ENCODE measurements at regions not wholly inside any gene's neighbourhood (a gene's known extent, or its start where the extent isn't known, plus 50 kb on each side); places are given as distances from the start of the nearest gene placed in this dataset.

DNA sequence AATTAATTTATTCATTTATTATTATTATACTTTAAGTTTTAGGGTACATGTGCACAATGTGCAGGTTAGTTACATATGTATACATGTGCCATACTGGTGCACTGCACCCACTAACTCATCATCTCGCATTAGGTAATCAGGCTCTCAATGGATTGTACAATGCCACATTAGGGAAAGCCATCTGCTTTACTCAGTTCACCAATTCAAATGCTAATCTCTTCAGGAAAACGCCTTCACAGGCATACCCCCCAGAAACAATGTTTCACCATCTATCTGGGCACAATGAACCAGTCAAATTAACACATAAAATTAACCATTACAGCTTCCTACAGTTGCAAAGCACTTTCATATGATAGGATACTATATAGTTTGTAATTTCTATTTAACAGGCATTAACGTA lies 84.8 kb upstream of the DNAJC10 start:
- POLR2A ChIA-PET = no interaction called here
- CTCF ChIA-PET = interaction anchor here (0.6 kb wide), 1 partner anchor 446 kb away, joined by 3 read pairs; no protein-coding TSS in a partner anchor
- H3K36me3 ChIP-seq (ENCODE audit: control insufficient read depth in 2 of 2, insufficient read depth in 1 of 2, low read length in 2 of 2) = no peaks in the 10 kb centered on the region
- no peak for TF ChIP-seq ZNF843 (tag by site-specific recombination; IDR thresholded peaks at IDR 0.05)
- TF ChIP-seq ZNF596 (tag by site-specific recombination; IDR thresholded peaks at IDR 0.05) = no peak
- no peak for TF ChIP-seq OSR2 (tag by site-specific recombination; IDR thresholded peaks at IDR 0.05)
- no peak for TF ChIP-seq SCRT1 (tag by site-specific recombination; IDR thresholded peaks at IDR 0.05; ENCODE audit: borderline replicate concordance)
- H3K4me3 ChIP-seq (ENCODE audit: low read depth, low read length) = no peak overlapping the region
- H3K4me1 ChIP-seq (ENCODE audit: control insufficient read depth, insufficient read depth, low read length) = no peaks in the 10 kb centered on the region
- no peaks in the 10 kb centered on the region for H3K9me3 ChIP-seq (ENCODE audit: control insufficient read depth, insufficient read depth, low read depth, low read length)
- H3K27ac ChIP-seq (ENCODE audit: extremely low read depth, low read depth, low read length) = no peak overlapping the region

DNA sequence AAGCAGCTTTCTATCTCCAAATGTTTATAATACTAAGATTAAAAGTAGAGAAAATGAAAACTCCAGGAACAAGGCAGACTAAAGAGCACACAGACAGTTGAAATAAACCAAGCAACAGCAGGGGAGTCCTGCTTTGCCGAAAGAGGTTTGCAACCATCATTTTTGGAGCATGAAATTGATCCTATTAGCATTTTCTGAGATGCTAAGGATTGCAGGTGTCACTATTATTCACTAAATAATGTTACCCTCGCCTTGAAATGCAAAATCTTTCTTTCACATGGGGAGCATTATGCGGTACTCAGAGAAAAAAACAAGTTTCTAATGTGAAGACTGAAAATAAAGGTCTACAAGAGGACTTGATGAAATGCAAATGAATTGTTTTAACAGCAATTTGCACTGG lies 81.7 kb upstream of the DNAJC10 start:
- no peaks in the 10 kb centered on the region for H3K4me1 ChIP-seq (ENCODE audit: control insufficient read depth, insufficient read depth, low read length)
- ChIA-PET POLR2A (no interaction called here), CTCF (interaction anchor here (3.3 kb wide), 1 partner anchor 14 kb away, joined by 14 read pairs; no protein-coding TSS in a partner anchor)
- no peaks in the 10 kb centered on the region for H3K36me3 ChIP-seq (ENCODE audit: control insufficient read depth in 2 of 2, insufficient read depth in 1 of 2, low read length in 2 of 2)
- H3K4me3 ChIP-seq (ENCODE audit: low read depth, low read length) = no peak overlapping the region
- no peaks in the 10 kb centered on the region for H3K9me3 ChIP-seq (ENCODE audit: control insufficient read depth, insufficient read depth, low read depth, low read length)
- H3K27ac ChIP-seq (ENCODE audit: extremely low read depth, low read depth, low read length) = no peak overlapping the region
- TF ChIP-seq ZNF610 (tag by site-specific recombination; IDR thresholded peaks at IDR 0.05; ENCODE audit: borderline replicate concordance) (no peak), ZBTB8A (tag by site-specific recombination; IDR thresholded peaks at IDR 0.05) (no peak), ZNF830 (tag by site-specific recombination; IDR thresholded peaks at IDR 0.05; ENCODE audit: low read depth) (no peak), ZNF501 (tag by site-specific recombination; IDR thresholded peaks at IDR 0.05) (no peak), ZNF785 (tag by site-specific recombination; IDR thresholded peaks at IDR 0.05) (no peak), YY1 (tag by site-specific recombination; IDR thresholded peaks at IDR 0.05) (no peak), ZNF837 (tag by site-specific recombination; IDR thresholded peaks at IDR 0.05) (no peak), ZNF239 (tag by site-specific recombination; IDR thresholded peaks at IDR 0.05) (no peak), ZNF214 (tag by site-specific recombination; IDR thresholded peaks at IDR 0.05; ENCODE audit: borderline replicate concordance) (no peak), ZEB2 (tag by site-specific recombination; IDR thresholded peaks at IDR 0.05) (no peak)
- TF ChIP-seq, protein P1, sequence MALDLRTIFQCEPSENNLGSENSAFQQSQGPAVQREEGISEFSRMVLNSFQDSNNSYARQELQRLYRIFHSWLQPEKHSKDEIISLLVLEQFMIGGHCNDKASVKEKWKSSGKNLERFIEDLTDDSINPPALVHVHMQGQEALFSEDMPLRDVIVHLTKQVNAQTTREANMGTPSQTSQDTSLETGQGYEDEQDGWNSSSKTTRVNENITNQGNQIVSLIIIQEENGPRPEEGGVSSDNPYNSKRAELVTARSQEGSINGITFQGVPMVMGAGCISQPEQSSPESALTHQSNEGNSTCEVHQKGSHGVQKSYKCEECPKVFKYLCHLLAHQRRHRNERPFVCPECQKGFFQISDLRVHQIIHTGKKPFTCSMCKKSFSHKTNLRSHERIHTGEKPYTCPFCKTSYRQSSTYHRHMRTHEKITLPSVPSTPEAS (tag by site-specific recombination; IDR thresholded peaks at IDR 0.05) = no peak
- TF ChIP-seq, protein P2, sequence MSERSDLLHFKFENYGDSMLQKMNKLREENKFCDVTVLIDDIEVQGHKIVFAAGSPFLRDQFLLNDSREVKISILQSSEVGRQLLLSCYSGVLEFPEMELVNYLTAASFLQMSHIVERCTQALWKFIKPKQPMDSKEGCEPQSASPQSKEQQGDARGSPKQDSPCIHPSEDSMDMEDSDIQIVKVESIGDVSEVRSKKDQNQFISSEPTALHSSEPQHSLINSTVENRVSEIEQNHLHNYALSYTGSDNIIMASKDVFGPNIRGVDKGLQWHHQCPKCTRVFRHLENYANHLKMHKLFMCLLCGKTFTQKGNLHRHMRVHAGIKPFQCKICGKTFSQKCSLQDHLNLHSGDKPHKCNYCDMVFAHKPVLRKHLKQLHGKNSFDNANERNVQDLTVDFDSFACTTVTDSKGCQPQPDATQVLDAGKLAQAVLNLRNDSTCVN (tag by site-specific recombination; optimal IDR thresholded peaks at IDR 0.05) = no peak
- TF ChIP-seq, protein P3, sequence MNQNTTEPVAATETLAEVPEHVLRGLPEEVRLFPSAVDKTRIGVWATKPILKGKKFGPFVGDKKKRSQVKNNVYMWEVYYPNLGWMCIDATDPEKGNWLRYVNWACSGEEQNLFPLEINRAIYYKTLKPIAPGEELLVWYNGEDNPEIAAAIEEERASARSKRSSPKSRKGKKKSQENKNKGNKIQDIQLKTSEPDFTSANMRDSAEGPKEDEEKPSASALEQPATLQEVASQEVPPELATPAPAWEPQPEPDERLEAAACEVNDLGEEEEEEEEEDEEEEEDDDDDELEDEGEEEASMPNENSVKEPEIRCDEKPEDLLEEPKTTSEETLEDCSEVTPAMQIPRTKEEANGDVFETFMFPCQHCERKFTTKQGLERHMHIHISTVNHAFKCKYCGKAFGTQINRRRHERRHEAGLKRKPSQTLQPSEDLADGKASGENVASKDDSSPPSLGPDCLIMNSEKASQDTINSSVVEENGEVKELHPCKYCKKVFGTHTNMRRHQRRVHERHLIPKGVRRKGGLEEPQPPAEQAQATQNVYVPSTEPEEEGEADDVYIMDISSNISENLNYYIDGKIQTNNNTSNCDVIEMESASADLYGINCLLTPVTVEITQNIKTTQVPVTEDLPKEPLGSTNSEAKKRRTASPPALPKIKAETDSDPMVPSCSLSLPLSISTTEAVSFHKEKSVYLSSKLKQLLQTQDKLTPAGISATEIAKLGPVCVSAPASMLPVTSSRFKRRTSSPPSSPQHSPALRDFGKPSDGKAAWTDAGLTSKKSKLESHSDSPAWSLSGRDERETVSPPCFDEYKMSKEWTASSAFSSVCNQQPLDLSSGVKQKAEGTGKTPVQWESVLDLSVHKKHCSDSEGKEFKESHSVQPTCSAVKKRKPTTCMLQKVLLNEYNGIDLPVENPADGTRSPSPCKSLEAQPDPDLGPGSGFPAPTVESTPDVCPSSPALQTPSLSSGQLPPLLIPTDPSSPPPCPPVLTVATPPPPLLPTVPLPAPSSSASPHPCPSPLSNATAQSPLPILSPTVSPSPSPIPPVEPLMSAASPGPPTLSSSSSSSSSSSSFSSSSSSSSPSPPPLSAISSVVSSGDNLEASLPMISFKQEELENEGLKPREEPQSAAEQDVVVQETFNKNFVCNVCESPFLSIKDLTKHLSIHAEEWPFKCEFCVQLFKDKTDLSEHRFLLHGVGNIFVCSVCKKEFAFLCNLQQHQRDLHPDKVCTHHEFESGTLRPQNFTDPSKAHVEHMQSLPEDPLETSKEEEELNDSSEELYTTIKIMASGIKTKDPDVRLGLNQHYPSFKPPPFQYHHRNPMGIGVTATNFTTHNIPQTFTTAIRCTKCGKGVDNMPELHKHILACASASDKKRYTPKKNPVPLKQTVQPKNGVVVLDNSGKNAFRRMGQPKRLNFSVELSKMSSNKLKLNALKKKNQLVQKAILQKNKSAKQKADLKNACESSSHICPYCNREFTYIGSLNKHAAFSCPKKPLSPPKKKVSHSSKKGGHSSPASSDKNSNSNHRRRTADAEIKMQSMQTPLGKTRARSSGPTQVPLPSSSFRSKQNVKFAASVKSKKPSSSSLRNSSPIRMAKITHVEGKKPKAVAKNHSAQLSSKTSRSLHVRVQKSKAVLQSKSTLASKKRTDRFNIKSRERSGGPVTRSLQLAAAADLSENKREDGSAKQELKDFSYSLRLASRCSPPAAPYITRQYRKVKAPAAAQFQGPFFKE (tag by site-specific recombination; IDR thresholded peaks at IDR 0.05; ENCODE audit: borderline replicate concordance) = no peak
- TF ChIP-seq, protein P4, sequence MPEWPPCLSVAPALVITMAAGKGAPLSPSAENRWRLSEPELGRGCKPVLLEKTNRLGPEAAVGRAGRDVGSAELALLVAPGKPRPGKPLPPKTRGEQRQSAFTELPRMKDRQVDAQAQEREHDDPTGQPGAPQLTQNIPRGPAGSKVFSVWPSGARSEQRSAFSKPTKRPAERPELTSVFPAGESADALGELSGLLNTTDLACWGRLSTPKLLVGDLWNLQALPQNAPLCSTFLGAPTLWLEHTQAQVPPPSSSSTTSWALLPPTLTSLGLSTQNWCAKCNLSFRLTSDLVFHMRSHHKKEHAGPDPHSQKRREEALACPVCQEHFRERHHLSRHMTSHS (tag by site-specific recombination; IDR thresholded peaks at IDR 0.05) = no peak
- TF ChIP-seq, protein P5, sequence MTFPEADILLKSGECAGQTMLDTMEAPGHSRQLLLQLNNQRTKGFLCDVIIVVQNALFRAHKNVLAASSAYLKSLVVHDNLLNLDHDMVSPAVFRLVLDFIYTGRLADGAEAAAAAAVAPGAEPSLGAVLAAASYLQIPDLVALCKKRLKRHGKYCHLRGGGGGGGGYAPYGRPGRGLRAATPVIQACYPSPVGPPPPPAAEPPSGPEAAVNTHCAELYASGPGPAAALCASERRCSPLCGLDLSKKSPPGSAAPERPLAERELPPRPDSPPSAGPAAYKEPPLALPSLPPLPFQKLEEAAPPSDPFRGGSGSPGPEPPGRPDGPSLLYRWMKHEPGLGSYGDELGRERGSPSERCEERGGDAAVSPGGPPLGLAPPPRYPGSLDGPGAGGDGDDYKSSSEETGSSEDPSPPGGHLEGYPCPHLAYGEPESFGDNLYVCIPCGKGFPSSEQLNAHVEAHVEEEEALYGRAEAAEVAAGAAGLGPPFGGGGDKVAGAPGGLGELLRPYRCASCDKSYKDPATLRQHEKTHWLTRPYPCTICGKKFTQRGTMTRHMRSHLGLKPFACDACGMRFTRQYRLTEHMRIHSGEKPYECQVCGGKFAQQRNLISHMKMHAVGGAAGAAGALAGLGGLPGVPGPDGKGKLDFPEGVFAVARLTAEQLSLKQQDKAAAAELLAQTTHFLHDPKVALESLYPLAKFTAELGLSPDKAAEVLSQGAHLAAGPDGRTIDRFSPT (tag by site-specific recombination; IDR thresholded peaks at IDR 0.05) = no peak
- TF ChIP-seq, protein P6, sequence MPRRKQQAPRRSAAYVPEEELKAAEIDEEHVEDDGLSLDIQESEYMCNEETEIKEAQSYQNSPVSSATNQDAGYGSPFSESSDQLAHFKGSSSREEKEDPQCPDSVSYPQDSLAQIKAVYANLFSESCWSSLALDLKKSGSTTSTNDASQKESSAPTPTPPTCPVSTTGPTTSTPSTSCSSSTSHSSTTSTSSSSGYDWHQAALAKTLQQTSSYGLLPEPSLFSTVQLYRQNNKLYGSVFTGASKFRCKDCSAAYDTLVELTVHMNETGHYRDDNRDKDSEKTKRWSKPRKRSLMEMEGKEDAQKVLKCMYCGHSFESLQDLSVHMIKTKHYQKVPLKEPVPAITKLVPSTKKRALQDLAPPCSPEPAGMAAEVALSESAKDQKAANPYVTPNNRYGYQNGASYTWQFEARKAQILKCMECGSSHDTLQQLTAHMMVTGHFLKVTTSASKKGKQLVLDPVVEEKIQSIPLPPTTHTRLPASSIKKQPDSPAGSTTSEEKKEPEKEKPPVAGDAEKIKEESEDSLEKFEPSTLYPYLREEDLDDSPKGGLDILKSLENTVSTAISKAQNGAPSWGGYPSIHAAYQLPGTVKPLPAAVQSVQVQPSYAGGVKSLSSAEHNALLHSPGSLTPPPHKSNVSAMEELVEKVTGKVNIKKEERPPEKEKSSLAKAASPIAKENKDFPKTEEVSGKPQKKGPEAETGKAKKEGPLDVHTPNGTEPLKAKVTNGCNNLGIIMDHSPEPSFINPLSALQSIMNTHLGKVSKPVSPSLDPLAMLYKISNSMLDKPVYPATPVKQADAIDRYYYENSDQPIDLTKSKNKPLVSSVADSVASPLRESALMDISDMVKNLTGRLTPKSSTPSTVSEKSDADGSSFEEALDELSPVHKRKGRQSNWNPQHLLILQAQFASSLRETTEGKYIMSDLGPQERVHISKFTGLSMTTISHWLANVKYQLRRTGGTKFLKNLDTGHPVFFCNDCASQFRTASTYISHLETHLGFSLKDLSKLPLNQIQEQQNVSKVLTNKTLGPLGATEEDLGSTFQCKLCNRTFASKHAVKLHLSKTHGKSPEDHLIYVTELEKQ (tag by site-specific recombination; IDR thresholded peaks at IDR 0.05; ENCODE audit: borderline replicate concordance) = no peak

Data from HEK293 (cell line).